Upper lobe of left lung (tissue), 6 donors: ENCODE measurements at regions not wholly inside any gene's neighbourhood (a gene's known extent, or its start where the extent isn't known, plus 50 kb on each side); places are given as distances from the start of the nearest gene placed in this dataset.
A peak's percentile ranks its signal among the peaks of the same experiment; 100 is the strongest.

ENCODE experiments used
- ATAC-seq, 2 donors: fragments of 200-7000 bp; cut with Tn5 transposase; one replicate each; pipeline ENCODE4 v1.9.1; 2022; ENCODE audit warnings: mild to moderate bottlenecking in 2 of 2, moderate library complexity in 2 of 2; ENCODE audit not compliant: low FRiP score in 2 of 2
- DNase-seq, 2 donors: peaks; one replicate each; pipeline ENCODE4 v3.0.0-alpha.2; 2019 to 2020
- H3K27ac ChIP-seq, 4 donors: fragments of 200-600 bp; sonication (generic); one replicate each; pipeline ENCODE4 v1.5.1; 2016 to 2019
- H3K27me3 ChIP-seq, 4 donors: fragments of 200-600 bp; sonication (generic); one replicate each; pipeline ENCODE4 v1.5.1; 2017 to 2019
- H3K36me3 ChIP-seq, 4 donors: fragments of 200-600 bp; sonication (generic); one replicate each; pipeline ENCODE4 v1.5.1; 2016 to 2019
- H3K4me1 ChIP-seq, 4 donors: fragments of 200-600 bp; sonication (generic); one replicate each; pipeline ENCODE4 v1.5.1; 2018 to 2019
- H3K4me3 ChIP-seq, 4 donors: fragments of 200-600 bp; sonication (generic); one replicate each; pipeline ENCODE4 v1.5.1; 2017 to 2019; ENCODE audit warnings: mild to moderate bottlenecking in 2 of 4, moderate library complexity in 1 of 4
- H3K9me3 ChIP-seq, 4 donors: fragments of 200-600 bp; sonication (generic); one replicate each; pipeline ENCODE4 v1.5.1; 2018 to 2019
- EP300 ChIP-seq, 4 donors: sonication (generic); formaldehyde crosslinking; IDR thresholded peaks; one replicate each; pipeline ENCODE4 v1.5.1; 2017; ENCODE audit warnings: antibody characterized with exemption in 4 of 4, control low read depth in 2 of 4
- POLR2A ChIP-seq, 4 donors: fragments of 450-650 bp; IDR thresholded peaks; one replicate each; pipeline ENCODE4 v1.5.1; 2016 to 2017; ENCODE audit warnings: antibody characterized with exemption in 4 of 4, mild to moderate bottlenecking in 2 of 4
- POLR2AphosphoS5 ChIP-seq, 2 donors: sonication (generic); formaldehyde crosslinking; IDR thresholded peaks; one replicate each; pipeline ENCODE4 v1.5.1; 2017; ENCODE audit warnings: antibody characterized with exemption in 2 of 2
- WGBS, 2 donors: methylation state at CpG; one replicate each; pipeline ENCODE4 v1.1.5; 2017 to 2018; 5-methylcytosine and 5-hydroxymethylcytosine counted together
- small RNA-seq, 4 donors: library from RNA; depleted of rRNA; stranded (forward); fragments of <200 nt; gene quantifications; one replicate each; pipeline ENCODE3, GENCODE V24; 2016
- TF ChIP-seq, protein P1 (sequence below), 6 experiments: fragments of 450-650 bp in 4 of 6; fragments of 200-600 bp in 2 of 6; sonication (generic) in 2 of 6; IDR thresholded peaks; one replicate each; pipeline ENCODE4 v1.5.1; 2016 to 2019; ENCODE audit warnings: antibody characterized with exemption in 6 of 6
- donor health status: DM: no; HTN: no; CAD: no; lungs with moderate emphysema.
- donor health status: DM: no; HTN: yes; CAD: no; lungs with severe emphysema.

DNA sequence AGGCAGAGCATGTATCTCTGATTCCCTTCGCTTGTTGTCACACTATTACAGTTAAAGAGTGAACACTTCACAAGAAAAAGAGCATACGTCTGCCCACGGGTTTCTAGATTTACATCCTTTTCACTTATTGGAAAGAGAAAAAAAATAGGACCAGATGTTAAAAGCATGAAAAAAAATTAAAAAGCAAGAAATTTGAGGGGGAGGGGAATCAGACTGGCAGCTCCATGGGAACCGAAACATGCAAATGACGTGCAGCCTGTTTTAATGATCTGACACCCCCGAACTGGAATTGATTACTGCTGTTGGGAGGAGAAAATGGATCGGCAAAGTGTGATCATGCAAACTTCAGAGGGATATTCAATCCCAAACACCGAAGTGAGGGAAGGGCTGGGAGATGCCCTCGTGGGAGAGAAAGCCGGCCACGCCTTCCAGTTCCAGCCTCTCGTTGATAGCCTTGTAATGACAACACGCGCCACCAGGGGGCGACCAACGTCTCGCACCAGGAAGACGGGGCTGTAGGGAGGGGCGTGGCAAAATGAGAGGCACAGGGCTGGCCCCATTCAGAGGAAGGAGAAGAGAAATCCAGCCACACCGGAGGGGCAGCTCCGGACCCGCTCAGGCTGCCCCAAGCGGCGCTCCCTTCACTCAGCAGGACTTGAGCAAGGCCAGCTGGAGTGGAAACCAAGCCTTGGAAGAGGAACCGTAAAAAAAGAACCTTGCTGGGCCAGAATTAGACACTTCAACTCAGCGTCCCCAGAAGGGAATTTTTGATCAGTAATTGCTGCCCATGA lies 53.8 kb upstream of the SYT13 start:
- H3K4me3 ChIP-seq, result peak overlapping the region in 2 of 4 donors; percentile 19 to 28
- H3K4me1 ChIP-seq, result peaks cover 6 to 14% (median 10%) of the 10 kb centered on the region in 4 donors
- 13 to 19% methylated on average over 19 to 26 of the region's 26 CpGs for WGBS, 2 donors
- H3K36me3 ChIP-seq, result no peaks in the 10 kb centered on the region
- peak; percentile 95 to 97 for ATAC-seq
- no peaks in the 10 kb centered on the region for H3K27me3 ChIP-seq
- H3K9me3 ChIP-seq, result no peaks in the 10 kb centered on the region
- TF ChIP-seq POLR2AphosphoS5 (IDR thresholded peaks at IDR 0.05) (no peak), EP300 (IDR thresholded peaks at IDR 0.05) (no peak), POLR2A (IDR thresholded peaks at IDR 0.05) (peak in 1 of 4 donors; percentile 8)
- TF ChIP-seq, protein P1, sequence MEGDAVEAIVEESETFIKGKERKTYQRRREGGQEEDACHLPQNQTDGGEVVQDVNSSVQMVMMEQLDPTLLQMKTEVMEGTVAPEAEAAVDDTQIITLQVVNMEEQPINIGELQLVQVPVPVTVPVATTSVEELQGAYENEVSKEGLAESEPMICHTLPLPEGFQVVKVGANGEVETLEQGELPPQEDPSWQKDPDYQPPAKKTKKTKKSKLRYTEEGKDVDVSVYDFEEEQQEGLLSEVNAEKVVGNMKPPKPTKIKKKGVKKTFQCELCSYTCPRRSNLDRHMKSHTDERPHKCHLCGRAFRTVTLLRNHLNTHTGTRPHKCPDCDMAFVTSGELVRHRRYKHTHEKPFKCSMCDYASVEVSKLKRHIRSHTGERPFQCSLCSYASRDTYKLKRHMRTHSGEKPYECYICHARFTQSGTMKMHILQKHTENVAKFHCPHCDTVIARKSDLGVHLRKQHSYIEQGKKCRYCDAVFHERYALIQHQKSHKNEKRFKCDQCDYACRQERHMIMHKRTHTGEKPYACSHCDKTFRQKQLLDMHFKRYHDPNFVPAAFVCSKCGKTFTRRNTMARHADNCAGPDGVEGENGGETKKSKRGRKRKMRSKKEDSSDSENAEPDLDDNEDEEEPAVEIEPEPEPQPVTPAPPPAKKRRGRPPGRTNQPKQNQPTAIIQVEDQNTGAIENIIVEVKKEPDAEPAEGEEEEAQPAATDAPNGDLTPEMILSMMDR (IDR thresholded peaks at IDR 0.05), result peak; percentile 88 to 97 (median 94)
- DNase-seq, result peak; percentile 85 to 97
- no peak overlapping the region for H3K27ac ChIP-seq

DNA sequence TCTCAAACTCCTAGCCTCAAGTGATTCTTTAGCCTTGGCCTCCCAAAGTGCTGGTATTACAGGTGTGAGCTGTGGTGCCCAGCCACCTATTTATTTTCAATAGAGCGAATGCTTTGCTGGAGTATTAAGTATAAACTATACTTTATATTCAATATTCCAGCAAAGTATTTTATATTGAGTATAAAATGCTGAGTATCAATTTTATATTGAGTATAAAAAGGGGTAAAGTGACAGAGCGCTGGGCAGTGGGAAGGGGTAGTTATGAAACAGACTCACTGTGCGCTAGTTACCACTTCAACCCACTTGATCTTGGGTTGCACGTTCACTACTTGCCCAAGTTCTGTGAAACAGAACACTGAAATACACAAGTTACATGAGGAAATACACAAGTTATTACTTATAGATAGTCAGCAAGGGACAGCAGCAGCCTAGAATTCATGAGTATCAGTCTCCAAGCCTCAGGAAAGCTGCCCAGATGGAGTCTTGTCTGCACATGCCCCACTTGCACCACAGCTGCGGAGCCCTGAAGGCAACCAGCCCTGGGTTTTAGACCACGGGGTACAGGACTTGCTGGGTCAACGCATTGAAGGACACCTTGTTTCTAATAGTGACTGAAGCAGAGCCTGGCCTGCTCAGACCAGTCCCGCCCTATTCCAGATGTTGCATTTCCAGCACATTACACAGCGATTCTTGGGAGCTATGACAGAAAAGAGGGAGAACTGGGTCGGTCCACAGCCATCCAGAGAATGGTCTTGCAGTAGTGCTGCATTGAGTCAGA lies 51.6 kb upstream of the SYT13 start:
- peaks cover 6 to 21% (median 16%) of the 10 kb centered on the region in 4 donors for H3K4me1 ChIP-seq
- ATAC-seq (no peak), DNase-seq (no peak)
- no peaks in the 10 kb centered on the region for H3K27me3 ChIP-seq
- H3K4me3 ChIP-seq, result no peak overlapping the region
- TF ChIP-seq POLR2A (IDR thresholded peaks at IDR 0.05) (no peak), EP300 (IDR thresholded peaks at IDR 0.05) (no peak), POLR2AphosphoS5 (IDR thresholded peaks at IDR 0.05) (no peak)
- TF ChIP-seq, protein P1 (IDR thresholded peaks at IDR 0.05), result no peak
- no peaks in the 10 kb centered on the region for H3K36me3 ChIP-seq
- 91 to 95% methylated on average over 9 to 10 of the region's 10 CpGs for WGBS, 2 donors
- H3K27ac ChIP-seq, result no peak overlapping the region
- no peaks in the 10 kb centered on the region for H3K9me3 ChIP-seq

DNA sequence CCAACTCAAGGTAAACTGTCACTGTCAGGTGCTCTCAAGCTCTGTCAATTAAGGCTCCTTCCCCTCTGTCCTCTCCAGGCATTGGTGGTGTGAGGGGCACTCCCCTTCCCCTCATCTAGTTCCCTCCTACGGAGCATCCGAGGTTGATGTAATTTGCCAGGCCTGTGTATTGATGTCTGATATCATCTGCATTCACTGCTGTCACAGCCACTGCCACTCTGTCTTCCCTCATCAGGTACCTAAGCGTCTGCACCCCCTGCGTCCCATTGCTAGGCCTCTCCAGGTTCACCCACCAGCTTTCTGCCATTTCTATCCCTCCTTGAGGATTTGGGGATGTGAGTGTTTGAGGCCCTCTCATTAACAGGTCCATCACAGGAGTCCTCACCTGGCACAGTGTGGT lies 50.0 kb upstream of the SYT13 start:
- Histone ChIP-seq H3K9me3 (no peaks in the 10 kb centered on the region), H3K4me1 (peaks cover 6 to 31% (median 21%) of the 10 kb centered on the region in 4 donors), H3K36me3 (no peaks in the 10 kb centered on the region), H3K4me3 (no peak overlapping the region), H3K27ac (no peak overlapping the region), H3K27me3 (no peaks in the 10 kb centered on the region)
- DNase-seq (no peak), ATAC-seq (no peak)
- WGBS, 2 donors, result 82 to 95% methylated on average over 4 of the region's 4 CpGs
- TF ChIP-seq, protein P1 (IDR thresholded peaks at IDR 0.05), result no peak
- TF ChIP-seq POLR2A (IDR thresholded peaks at IDR 0.05) (no peak), EP300 (IDR thresholded peaks at IDR 0.05) (no peak), POLR2AphosphoS5 (IDR thresholded peaks at IDR 0.05) (no peak)

Small RNA genes in the stretch of these regions (small RNA-seq; reads per million reads assigned to genes)
- 0 reads per million in 4 donors for gene AC103855.4
